ENCODE measurements at regions not wholly inside any gene's neighbourhood (a gene's known extent, or its start where the extent isn't known, plus 50 kb on each side); places are given as distances from the start of the nearest gene placed in this dataset.

DNA sequence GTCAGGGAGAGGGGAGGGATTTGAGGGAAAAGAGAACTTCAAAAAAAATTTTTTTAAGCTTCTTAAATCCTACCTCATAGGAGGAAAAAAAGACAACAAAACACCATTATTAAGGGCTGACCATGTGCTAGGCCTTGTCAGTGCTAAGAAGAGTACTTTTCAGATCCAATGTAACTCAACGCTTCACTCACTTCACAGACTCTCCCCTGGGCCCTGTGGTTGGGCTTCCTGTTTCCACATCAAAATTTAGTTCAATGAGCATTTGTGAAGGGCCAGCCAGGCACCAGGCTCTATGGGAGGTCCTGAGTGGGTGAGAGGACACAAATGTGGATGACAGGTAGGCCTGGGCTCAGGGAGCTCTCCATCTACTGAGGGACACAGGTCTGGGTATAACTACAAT is 249.8 kb downstream of the PTEN start (continued):
- TF ChIP-seq, protein P1, sequence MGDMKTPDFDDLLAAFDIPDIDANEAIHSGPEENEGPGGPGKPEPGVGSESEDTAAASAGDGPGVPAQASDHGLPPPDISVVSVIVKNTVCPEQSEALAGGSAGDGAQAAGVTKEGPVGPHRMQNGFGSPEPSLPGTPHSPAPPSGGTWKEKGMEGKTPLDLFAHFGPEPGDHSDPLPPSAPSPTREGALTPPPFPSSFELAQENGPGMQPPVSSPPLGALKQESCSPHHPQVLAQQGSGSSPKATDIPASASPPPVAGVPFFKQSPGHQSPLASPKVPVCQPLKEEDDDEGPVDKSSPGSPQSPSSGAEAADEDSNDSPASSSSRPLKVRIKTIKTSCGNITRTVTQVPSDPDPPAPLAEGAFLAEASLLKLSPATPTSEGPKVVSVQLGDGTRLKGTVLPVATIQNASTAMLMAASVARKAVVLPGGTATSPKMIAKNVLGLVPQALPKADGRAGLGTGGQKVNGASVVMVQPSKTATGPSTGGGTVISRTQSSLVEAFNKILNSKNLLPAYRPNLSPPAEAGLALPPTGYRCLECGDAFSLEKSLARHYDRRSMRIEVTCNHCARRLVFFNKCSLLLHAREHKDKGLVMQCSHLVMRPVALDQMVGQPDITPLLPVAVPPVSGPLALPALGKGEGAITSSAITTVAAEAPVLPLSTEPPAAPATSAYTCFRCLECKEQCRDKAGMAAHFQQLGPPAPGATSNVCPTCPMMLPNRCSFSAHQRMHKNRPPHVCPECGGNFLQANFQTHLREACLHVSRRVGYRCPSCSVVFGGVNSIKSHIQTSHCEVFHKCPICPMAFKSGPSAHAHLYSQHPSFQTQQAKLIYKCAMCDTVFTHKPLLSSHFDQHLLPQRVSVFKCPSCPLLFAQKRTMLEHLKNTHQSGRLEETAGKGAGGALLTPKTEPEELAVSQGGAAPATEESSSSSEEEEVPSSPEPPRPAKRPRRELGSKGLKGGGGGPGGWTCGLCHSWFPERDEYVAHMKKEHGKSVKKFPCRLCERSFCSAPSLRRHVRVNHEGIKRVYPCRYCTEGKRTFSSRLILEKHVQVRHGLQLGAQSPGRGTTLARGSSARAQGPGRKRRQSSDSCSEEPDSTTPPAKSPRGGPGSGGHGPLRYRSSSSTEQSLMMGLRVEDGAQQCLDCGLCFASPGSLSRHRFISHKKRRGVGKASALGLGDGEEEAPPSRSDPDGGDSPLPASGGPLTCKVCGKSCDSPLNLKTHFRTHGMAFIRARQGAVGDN (IDR thresholded peaks at IDR 0.05): peak; percentile 92
- no peak for TF ChIP-seq RCOR1 (conservative IDR thresholded peaks at IDR 0.05; ENCODE audit: low read depth, low read length)
- no peak for TF ChIP-seq BACH1 (IDR thresholded peaks at IDR 0.05; ENCODE audit: borderline replicate concordance)
- TF ChIP-seq NRF1 (conservative IDR thresholded peaks at IDR 0.05; ENCODE audit: low read depth, low read length): no peak
- no peak for TF ChIP-seq IRF5 (IDR thresholded peaks at IDR 0.05; ENCODE audit: borderline replicate concordance)
- 0 out of 2 replicates have a peak, but pooled peaks have one; percentile 19 for TF ChIP-seq BCL11A (IDR thresholded peaks at IDR 0.05; ENCODE audit: low read depth, low read length)
- no peak for TF ChIP-seq PAX8 (IDR thresholded peaks at IDR 0.05)
- TF ChIP-seq, protein P2, sequence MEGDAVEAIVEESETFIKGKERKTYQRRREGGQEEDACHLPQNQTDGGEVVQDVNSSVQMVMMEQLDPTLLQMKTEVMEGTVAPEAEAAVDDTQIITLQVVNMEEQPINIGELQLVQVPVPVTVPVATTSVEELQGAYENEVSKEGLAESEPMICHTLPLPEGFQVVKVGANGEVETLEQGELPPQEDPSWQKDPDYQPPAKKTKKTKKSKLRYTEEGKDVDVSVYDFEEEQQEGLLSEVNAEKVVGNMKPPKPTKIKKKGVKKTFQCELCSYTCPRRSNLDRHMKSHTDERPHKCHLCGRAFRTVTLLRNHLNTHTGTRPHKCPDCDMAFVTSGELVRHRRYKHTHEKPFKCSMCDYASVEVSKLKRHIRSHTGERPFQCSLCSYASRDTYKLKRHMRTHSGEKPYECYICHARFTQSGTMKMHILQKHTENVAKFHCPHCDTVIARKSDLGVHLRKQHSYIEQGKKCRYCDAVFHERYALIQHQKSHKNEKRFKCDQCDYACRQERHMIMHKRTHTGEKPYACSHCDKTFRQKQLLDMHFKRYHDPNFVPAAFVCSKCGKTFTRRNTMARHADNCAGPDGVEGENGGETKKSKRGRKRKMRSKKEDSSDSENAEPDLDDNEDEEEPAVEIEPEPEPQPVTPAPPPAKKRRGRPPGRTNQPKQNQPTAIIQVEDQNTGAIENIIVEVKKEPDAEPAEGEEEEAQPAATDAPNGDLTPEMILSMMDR (IDR thresholded peaks at IDR 0.05 in 2 of 3, conservative IDR thresholded peaks at IDR 0.05 in 1 of 3; ENCODE audit: control insufficient read depth in 2 of 3, extremely low read depth in 1 of 3, insufficient read depth in 1 of 3, low read depth in 3 of 3, low read length in 3 of 3): no peak
- 0 out of 2 replicates have a peak, but pooled peaks have one; percentile 10 for TF ChIP-seq CREM (IDR thresholded peaks at IDR 0.05; ENCODE audit: low read depth)
- TF ChIP-seq RB1 (IDR thresholded peaks at IDR 0.05; ENCODE audit: borderline replicate concordance): no peak
- TF ChIP-seq IRF4 (IDR thresholded peaks at IDR 0.05; ENCODE audit: low read depth, low read length): no peak
- no peak for TF ChIP-seq WRNIP1 (IDR thresholded peaks at IDR 0.05; ENCODE audit: borderline replicate concordance, low read depth, low read length)
- TF ChIP-seq ZBTB4 (CRISPR knock-in tag; IDR thresholded peaks at IDR 0.05): no peak
- no peak for TF ChIP-seq SIX5 (IDR thresholded peaks at IDR 0.05; ENCODE audit: low read depth, low read length, severe bottlenecking)
- TF ChIP-seq KLF5 (IDR thresholded peaks at IDR 0.05; ENCODE audit: partially characterized antibody): no peak
- no peak for TF ChIP-seq BHLHE40 (IDR thresholded peaks at IDR 0.05; ENCODE audit: borderline replicate concordance in 1 of 2, low read depth in 2 of 2, low read length in 1 of 2)
- no peak for TF ChIP-seq RBBP5 (conservative IDR thresholded peaks at IDR 0.05)
- no peak for TF ChIP-seq POLR2AphosphoS2 (IDR thresholded peaks at IDR 0.05; ENCODE audit: low read depth, low read length)
- TF ChIP-seq, protein P3, sequence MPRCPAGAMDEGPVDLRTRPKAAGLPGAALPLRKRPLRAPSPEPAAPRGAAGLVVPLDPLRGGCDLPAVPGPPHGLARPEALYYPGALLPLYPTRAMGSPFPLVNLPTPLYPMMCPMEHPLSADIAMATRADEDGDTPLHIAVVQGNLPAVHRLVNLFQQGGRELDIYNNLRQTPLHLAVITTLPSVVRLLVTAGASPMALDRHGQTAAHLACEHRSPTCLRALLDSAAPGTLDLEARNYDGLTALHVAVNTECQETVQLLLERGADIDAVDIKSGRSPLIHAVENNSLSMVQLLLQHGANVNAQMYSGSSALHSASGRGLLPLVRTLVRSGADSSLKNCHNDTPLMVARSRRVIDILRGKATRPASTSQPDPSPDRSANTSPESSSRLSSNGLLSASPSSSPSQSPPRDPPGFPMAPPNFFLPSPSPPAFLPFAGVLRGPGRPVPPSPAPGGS (IDR thresholded peaks at IDR 0.05; ENCODE audit: borderline replicate concordance, insufficient read depth, low read depth, low read length, poor library complexity, severe bottlenecking): no peak

Data from GM12878 (cell line).